GM12878 (cell line): ENCODE measurements at regions not wholly inside any gene's neighbourhood (a gene's known extent, or its start where the extent isn't known, plus 50 kb on each side); places are given as distances from the start of the nearest gene placed in this dataset.

Experiments used
- IKZF1 ChIP-seq: fragments of 450-650 bp; conservative IDR thresholded peaks from 2 replicates; pipeline ENCODE4 v1.6.1; 2017; ENCODE audit warnings: antibody characterized with exemption, mild to moderate bottlenecking
- ZNF274 ChIP-seq: IDR thresholded peaks from one replicate; pipeline ENCODE4 v1.8.0; 2011; ENCODE audit not compliant: insufficient read length, insufficient read depth
- TF ChIP-seq, protein P1 (sequence below), 3 experiments: IDR thresholded peaks in 2 of 3; conservative IDR thresholded peaks in 1 of 3; 2 replicates each; pipeline ENCODE4 v1.5.1; 2011; ENCODE audit warnings: low read depth in 3 of 3, low read length in 3 of 3, mild to moderate bottlenecking in 3 of 3, control low read depth in 2 of 3, moderate library complexity in 2 of 3, inconsistent platforms in 1 of 3, mixed read lengths in 1 of 3; ENCODE audit not compliant: control insufficient read depth in 2 of 3, insufficient read depth in 1 of 3; ENCODE audit errors: extremely low read depth in 1 of 3

DNA sequence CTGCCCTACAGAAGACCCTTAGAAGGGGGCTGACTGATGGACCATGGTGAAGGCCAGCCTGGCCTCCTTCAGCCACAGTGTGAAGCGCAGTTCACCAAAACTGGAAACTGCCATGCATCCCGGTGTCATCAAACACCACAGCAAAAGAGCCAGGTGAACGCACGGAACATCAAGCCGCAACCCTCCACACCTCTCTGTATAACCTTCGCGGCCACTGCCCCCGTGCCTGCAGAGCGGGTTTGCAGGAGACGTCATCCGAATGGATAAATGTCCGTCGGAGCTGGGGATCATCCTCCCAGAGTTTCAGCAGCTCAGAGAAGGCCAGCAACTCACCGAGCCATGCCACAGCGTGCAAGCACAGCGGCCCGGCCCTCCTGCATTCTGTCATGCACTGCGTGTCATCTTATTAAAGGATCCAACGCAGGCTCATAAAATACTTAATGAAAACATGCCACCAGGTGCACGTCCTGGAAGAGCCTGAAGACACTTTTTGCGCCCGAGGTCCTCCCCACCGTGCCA is 309.9 kb downstream of the BRD1 start:
- TF ChIP-seq ZNF274 (no peak), IKZF1 (no peak)
- TF ChIP-seq, protein P1, sequence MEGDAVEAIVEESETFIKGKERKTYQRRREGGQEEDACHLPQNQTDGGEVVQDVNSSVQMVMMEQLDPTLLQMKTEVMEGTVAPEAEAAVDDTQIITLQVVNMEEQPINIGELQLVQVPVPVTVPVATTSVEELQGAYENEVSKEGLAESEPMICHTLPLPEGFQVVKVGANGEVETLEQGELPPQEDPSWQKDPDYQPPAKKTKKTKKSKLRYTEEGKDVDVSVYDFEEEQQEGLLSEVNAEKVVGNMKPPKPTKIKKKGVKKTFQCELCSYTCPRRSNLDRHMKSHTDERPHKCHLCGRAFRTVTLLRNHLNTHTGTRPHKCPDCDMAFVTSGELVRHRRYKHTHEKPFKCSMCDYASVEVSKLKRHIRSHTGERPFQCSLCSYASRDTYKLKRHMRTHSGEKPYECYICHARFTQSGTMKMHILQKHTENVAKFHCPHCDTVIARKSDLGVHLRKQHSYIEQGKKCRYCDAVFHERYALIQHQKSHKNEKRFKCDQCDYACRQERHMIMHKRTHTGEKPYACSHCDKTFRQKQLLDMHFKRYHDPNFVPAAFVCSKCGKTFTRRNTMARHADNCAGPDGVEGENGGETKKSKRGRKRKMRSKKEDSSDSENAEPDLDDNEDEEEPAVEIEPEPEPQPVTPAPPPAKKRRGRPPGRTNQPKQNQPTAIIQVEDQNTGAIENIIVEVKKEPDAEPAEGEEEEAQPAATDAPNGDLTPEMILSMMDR (IDR thresholded peaks at IDR 0.05 in 2 of 3, conservative IDR thresholded peaks at IDR 0.05 in 1 of 3; ENCODE audit: control insufficient read depth in 2 of 3, extremely low read depth in 1 of 3, insufficient read depth in 1 of 3, low read depth in 3 of 3, low read length in 3 of 3): no peak
